ENCODE measurements at regions not wholly inside any gene's neighbourhood (a gene's known extent, or its start where the extent isn't known, plus 50 kb on each side); places are given as distances from the start of the nearest gene placed in this dataset.

GRCh38 chr3:137207616-137208015 lies 249.8 kb downstream of the IL20RB start:
- DNase-seq: no peak

- no peak for DNase-seq
Observed at GRCh38 chr3:137217733-137218132, 259.9 kb downstream of the IL20RB start.

DNA sequence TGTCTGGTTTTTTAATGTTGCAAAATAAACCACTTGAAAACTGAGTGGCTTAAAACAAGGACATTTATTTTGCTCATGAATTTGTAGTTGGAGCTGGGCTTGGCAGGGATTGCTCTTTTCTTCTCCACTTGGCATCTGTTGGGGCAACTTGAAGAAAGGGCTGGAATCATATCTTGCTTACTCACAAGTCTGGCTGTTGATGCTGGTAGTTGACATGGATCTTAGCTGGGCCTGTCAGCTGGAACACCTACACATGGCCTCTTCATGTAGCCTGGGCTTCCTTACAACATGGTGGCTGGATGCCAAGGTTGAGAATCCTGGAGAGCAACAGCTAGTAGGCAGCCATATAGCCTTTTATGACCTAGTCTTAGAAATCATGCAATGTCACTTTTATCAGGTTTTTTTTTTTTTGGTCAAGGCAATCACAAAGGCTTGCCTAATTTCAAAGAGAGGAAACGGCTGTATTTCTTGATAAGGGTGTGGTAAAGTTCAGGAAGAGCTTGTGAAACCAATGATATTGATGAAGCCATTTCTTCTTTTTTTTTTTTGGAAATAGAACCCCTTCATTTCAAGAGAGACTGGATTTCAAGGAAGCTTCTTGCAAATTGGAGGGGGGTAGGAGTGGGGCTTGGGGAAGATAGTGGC lies 262.1 kb downstream of the IL20RB start:
- DNase-seq: no peak

DNA sequence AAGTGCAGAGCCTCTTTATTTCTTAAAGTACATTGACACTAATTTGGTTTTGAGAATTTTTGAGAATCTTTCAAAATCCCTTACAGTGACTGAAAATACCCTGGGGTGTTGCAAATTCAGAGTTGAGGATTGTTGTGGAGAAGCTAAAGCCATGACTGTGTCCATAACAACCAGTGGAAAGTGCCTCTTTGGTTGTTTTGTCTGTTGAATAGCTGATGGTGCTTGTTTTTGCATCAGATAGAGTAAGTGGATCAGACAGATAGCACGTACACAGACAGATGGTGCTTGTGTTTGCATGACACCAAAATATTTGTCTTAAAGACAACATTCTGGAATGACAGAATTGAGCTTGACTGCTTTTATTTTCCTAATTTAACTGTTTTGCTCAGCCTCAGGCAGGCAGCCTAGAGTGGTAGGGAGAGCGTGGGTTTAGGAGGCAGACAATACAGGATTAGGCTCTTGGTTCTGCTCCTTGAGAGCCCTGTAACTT lies 265.0 kb downstream of the IL20RB start:
- no peak for DNase-seq

GRCh38 chr3:137224464-137224863 lies 266.7 kb downstream of the IL20RB start:
- DNase-seq: no peak

- no peak for DNase-seq
Observed at GRCh38 chr3:137242836-137243400, 285.1 kb downstream of the IL20RB start.

DNA sequence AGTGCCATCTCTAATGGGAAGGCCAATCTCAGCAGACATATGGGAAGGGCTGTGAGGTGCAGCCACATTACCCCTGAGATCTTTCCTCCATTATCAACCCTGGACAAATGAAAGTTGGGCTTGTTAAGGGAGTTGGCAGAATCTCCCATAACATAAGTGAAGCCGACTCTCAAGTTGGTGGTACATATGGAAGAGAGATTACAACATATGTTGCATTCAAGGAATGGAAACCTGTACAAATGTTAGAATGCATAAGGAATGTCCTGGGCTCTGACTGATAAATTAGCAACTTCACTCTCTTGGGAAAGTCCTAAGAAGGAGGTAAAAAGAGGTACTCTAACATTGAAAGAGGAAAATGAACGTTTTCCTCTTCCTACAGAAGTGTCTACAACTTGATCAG lies 288.7 kb downstream of the IL20RB start:
- no peak for DNase-seq

DNA sequence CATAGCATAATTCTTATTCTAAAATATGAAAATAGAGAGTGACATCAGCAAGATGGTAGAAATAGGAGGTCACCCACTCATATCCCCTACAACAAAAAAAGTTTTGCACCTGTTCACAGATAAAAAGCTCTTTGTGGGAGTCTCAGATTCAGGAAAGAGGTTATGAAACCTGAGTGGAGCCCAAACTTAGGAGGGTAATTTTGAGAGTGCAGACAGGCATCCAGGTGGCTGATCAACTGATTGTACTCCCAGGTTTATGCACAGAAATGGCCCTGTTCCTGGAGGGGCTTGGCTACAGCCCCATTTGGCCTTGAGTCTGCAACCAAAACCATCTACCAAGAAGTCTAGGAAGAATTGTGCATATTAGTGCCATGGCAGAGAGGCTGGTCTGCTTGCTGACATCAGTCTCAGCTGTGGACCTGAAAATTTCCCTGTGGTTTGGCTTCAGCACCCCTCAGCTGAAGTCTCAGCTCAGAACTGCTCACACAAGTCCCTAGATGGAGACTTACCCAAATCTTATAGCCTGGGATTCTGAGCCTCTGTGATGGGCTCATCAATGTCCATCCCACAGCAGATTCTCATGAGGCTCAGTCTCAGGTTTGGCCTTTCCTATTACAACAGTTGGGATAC lies 291.6 kb downstream of the IL20RB start:
- no peak for DNase-seq

DNA sequence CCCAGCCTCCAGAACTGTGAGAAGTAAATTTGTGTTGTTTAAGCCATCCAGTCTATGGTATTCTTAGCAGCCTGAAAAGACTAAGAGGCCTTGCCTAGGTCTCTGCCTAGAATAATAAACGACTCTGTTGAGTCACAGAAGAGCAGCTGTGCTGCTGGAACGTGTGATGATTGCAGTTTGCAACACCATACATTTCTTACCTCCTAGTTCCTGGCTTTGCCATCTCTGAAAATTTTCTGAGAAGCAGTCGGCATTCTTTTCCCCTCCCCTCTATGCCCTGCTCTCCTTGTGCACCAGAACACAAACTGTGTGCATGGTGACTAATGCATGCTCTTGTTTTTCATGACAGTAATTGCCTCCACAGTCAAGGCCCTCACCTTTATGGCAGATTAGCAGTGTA lies 301.3 kb downstream of the IL20RB start:
- DNase-seq: no peak

DNA sequence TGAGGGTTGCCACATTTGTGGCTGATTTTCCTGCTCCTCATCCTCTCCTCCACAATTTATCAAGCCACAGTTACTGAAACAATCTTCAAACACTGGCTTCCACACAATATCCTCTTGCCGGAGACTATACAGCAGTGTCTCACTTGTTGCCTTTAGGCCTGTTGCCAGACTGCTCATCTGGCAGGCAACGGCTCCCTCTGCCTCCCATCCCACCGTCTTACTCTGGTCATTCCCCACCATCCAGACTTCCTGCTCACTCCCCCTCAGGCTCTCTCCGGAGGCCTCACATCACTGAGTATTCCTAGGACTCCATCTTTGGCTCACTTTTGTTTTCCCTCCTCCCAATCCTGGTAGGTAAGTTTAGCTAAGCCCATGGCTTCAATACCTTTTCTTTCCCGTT lies 301.9 kb downstream of the IL20RB start:
- no peak for DNase-seq

DNA sequence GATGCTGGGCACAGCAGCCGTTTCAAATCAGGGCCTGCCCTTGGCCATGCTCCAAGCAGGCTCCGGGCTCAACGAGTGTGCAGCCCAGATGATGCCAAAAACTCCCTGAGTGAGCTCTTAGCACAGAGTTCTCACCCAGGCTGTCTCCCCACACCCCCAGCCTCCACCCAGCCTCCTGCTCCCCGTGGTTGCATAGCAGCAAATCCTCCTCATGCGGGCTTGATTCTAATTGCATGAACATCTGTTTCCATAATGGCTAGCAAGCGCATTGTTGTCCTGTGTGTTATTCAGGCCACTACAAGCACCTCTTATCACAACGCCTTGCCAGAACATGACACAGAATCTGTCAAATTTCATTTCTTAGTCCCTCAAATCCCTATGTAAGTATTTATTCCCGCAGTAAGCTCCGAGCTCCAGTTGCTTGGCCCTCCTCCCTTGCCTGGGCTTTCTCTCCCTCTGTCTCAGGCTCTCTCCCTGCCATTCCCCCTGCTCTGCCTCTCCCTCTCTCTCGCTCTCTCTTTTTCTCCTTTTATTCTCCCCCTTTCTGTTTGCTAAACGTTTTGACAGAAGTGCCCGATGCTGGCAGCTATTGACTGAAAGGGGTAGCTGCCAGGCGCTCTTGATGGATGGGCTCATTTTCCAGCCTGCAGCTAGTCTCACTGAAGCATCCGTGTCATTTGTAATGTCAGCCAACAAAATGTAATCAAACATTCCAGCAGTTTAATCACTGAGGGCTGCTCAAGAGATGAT lies 306.5 kb downstream of the IL20RB start:
- DNase-seq: no peak

DNA sequence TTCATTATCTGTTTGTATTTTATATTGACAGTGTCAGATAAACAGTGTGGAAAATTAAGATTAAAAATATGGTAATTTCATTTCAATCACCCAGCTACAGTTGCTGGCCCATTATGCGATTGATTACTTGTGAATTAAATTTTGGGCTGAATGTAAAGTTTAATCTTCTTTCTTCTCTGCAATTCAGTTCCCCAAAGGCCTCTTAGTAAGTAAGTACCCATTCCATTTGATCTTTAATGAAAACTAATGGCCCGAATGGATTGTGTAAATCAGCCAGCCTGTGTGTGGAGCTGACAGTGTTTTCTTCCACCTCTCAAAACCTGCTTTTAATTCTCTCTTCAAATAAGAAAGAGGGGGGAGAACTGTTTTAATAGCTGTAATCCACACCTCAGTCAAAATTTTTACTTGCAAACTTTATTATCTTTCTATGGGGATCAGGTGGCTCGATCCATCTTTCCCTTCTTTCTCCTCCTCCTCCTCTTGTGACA lies 307.1 kb downstream of the IL20RB start:
- no peak for DNase-seq

DNA sequence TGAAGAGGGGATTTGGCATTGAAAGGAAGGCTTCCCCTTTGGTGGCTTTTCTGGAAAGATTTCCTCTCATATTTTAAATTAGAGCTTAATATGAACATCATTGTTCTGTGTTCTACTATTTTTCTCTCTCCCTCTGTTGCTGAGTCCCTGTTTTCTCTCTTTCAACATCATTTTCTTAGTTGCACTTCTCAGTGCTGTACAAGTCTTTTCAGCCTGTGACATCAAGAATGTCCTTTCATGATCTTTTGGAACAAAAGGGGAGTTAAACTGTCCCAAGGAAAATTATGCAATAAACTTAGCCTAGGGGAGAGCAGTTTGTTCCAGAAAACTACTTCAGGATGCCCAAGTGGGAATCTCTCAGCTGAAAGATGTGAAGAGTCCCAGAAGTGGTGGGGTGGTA lies 325.1 kb downstream of the IL20RB start:
- DNase-seq: no peak

GRCh38 chr3:137285924-137286323 lies 328.1 kb downstream of the IL20RB start:
- no peak for DNase-seq

GRCh38 chr3:137293086-137293485 lies 335.3 kb downstream of the IL20RB start:
- no peak for DNase-seq

GRCh38 chr3:137294139-137294538 lies 336.4 kb downstream of the IL20RB start:
- DNase-seq: no peak

GRCh38 chr3:137294839-137295238 lies 337.1 kb downstream of the IL20RB start:
- DNase-seq: no peak

DNA sequence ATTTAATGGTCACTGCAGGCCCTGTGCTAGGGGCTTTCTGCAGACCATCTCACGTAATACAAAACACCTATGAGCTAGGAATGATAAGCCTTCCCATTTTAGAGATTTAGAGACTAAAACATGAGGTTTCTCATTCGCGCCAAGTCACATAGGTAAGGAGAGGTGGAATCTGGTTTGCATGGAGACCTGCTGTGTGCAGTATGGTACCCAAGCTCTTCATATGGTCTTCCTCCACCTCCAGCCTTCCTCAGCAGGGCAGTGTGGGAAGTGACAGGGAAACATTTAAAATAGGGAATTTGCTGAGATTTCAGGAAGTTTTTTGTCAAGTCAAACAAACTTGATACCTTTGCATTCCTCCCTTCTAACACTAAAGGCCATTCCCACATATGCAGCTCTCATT lies 337.6 kb downstream of the IL20RB start:
- DNase-seq: no peak

DNA sequence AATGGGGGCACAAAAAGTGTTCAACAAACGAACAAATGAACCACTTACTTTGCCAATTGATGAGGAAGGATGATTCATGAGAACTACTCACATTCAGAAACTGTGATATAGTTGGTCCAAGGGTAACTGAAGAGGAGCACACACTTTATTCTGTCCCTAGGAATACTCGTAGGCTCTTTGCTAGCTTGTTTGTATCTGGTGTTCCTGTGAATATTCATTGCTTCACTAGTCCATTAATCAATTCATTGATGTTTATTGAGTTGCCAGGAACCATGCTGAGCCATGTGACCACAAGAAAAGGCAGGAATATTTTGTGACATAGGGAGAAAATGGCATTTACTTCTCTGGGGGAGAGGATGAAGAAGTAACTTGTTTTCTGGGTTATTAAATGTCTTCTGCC lies 338.3 kb downstream of the IL20RB start:
- DNase-seq: no peak

GRCh38 chr3:137297770-137298169 lies 340.0 kb downstream of the IL20RB start:
- DNase-seq: no peak

DNA sequence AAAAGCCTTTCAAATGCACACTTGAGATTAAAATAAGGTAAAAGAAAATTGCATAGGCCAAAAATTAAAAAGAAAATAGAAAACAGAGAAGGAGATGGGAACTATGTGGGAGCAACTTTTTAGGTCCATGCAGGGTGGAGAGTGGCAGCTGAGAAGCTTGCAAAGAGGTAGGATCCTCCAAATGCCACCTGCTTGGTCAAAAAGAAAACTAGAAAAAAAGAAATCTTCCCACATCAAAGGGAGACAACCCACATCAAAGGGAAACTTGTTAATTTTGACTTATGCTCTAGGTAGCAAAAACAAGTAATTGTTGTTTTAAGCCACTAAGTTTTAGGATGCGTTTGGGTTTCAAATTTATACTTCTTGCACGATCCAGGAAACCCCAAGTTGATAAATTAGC lies 342.9 kb downstream of the IL20RB start:
- DNase-seq: peak; percentile 8

DNA sequence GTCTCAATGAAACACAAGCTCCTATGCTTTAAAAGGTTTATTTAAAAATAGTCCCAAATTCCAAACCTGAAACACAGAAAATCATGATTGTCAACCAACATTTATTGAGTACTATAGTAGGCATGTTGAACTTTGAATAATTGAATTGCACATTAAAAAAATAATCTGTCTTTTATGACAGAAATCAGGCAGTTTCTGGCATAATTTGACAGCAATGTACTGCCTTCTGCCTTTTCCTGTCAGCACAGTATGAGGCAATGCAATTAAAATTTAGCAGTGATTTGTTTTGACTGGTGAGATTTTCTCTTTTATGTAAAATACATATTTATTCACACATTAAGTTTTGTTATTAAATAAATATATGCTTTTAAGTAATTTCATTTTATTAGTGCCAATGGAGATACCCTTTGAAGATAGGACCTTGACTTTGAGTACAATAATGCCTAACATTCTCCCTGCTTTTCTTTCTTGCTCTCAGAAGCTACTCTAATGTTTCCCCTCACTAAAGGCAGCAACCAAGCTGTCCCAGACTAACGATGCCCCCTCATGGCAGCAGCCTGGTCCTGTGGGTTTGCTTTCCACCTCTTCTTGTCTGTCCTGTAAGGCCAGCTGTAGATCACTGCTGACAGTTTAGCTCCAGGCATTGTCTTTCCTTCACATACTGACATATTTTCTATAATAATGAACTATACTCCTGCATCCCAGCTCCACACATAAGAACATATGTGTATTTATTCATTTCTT lies 346.7 kb downstream of the IL20RB start:
- no peak for DNase-seq

GRCh38 chr3:137324114-137324513 lies 366.3 kb downstream of the IL20RB start:
- no peak for DNase-seq

Measured in activated CD4-positive, alpha-beta T cell treated with anti-CD3 and anti-CD28 coated beads, Interleukin-2, amount 50 U/mL, for 16 hours (primary cell).